ENCODE measurements at regions not wholly inside any gene's neighbourhood (a gene's known extent, or its start where the extent isn't known, plus 50 kb on each side); places are given as distances from the start of the nearest gene placed in this dataset.

DNA sequence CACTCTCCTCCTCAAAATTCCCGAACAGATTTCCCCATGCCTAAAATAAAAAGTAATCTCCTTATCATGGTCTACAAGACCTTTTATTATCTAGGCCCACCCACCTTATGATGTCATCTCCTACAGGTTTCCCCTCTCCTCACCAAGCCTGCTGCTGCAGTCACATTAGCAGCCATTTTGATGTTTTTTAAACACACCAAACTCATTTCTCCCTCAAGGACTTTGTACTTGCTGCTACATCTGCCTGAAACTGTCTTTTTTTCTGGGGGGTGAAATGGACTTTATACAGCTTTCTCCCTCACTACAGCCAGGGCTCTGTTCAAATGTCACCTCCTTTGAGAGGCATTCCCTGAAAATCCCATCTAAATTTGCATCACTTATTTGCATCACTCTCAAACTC is 90.2 kb upstream of the TAB3 start:
- no peaks in the 10 kb centered on the region for H3K4me1 Mint-ChIP-seq
- DNase-seq, result no peak
- intact Hi-C loops (cut with micrococcal nuclease), result loop anchor here (10.0 kb wide), 1 partner anchor 676 kb away; no protein-coding TSS in a partner anchor
- 88% methylated on average over 1 of the region's 1 CpG for WGBS (ENCODE audit: insufficient coverage)
- ChIA-PET POLR2A (no interaction called here), CTCF (no interaction called here)
- ATAC-seq (ENCODE audit: low read depth), result no peak
- TF ChIP-seq CTCF (IDR thresholded peaks at IDR 0.05) (no peak), EZH2 (IDR thresholded peaks at IDR 0.05; ENCODE audit: borderline replicate concordance, insufficient read depth, low read depth, low read length, poor library complexity, severe bottlenecking) (no peak)
- Histone ChIP-seq H3K36me3 (replicated peaks in 1 of 2; ENCODE audit: control extremely low read depth in 1 of 2, control insufficient read depth in 1 of 2, extremely low read depth in 1 of 2, insufficient read depth in 2 of 2, low read length in 1 of 2) (no peaks in the 10 kb centered on the region), H3K4me3 (ENCODE audit: control extremely low read depth in 1 of 5, extremely low read depth in 1 of 5, insufficient read depth in 1 of 5, low read depth in 2 of 5, low read length in 4 of 5) (no peak overlapping the region), H3K27me3 (replicated peaks in 1 of 4; ENCODE audit: control extremely low read depth in 1 of 4, control insufficient read depth in 3 of 4, insufficient read depth in 4 of 4, low read length in 3 of 4) (no peaks in the 10 kb centered on the region), H4K20me1 (ENCODE audit: control insufficient read depth, insufficient read depth, low read length, poor library complexity, severe bottlenecking) (no peaks in the 10 kb centered on the region), H3K4me1 (ENCODE audit: control insufficient read depth in 2 of 2, insufficient read depth in 2 of 2, low read length in 2 of 2) (no peaks in the 10 kb centered on the region), H3K9ac (ENCODE audit: low read length) (no peak overlapping the region), H2AFZ (ENCODE audit: insufficient read depth, low read depth, low read length, poor library complexity, severe bottlenecking) (no peak overlapping the region), H3K4me2 (replicated peaks; ENCODE audit: low read depth, low read length, poor library complexity, severe bottlenecking) (no peak overlapping the region), H3K27ac (ENCODE audit: low read length in 2 of 2) (no peak overlapping the region), H3K9me3 (ENCODE audit: control extremely low read depth in 1 of 3, control insufficient read depth in 2 of 3, insufficient read depth in 1 of 3, low read length in 2 of 3) (no peaks in the 10 kb centered on the region), H3K79me2 (ENCODE audit: control insufficient read depth, insufficient read depth, low read length) (no peaks in the 10 kb centered on the region)
- H3K27ac Mint-ChIP-seq, result no peak overlapping the region
- H3K9me3 Mint-ChIP-seq (ENCODE audit: insufficient read depth), result no peaks in the 10 kb centered on the region
- H3K4me3 Mint-ChIP-seq, result no peak overlapping the region
- peaks cover 24% of the 10 kb centered on the region for H3K27me3 Mint-ChIP-seq

DNA sequence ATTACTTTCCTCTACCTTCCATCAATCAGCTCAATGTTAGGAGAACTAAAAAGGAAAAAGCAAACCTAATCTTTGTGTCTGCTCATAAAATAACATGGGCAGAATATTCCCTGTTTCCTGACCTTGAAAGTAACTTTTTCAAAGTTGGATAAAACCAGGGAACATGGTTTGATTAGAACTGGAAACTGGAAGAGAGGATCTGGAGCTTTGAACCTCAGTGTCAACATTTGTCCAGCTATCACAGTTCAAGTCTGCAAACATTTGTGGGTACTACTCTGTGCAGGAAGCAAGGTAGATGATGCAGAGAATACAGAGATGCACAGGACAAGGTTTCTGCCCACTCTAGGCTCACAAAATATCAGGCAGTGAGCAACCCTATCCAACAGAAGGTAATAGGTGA is 86.4 kb upstream of the TAB3 start:
- H3K27ac ChIP-seq (ENCODE audit: low read length in 2 of 2), result no peak overlapping the region
- H3K9ac ChIP-seq (ENCODE audit: low read length), result no peak overlapping the region
- DNase-seq, result no peak
- H3K4me3 ChIP-seq (ENCODE audit: control extremely low read depth in 1 of 5, extremely low read depth in 1 of 5, insufficient read depth in 1 of 5, low read depth in 2 of 5, low read length in 4 of 5), result no peak overlapping the region
- ChIA-PET POLR2A (no interaction called here), CTCF (no interaction called here)
- H3K9me3 ChIP-seq (ENCODE audit: control extremely low read depth in 1 of 3, control insufficient read depth in 2 of 3, insufficient read depth in 1 of 3, low read length in 2 of 3), result no peaks in the 10 kb centered on the region
- ATAC-seq (ENCODE audit: low read depth), result no peak
- H2AFZ ChIP-seq (ENCODE audit: insufficient read depth, low read depth, low read length, poor library complexity, severe bottlenecking), result no peak overlapping the region
- H3K4me1 ChIP-seq (ENCODE audit: control insufficient read depth in 2 of 2, insufficient read depth in 2 of 2, low read length in 2 of 2), result no peaks in the 10 kb centered on the region
- intact Hi-C loops (cut with micrococcal nuclease), result loop anchor here (10.0 kb wide), 1 partner anchor 679 kb away; no protein-coding TSS in a partner anchor
- Mint-ChIP-seq H3K9me3 (ENCODE audit: insufficient read depth) (no peaks in the 10 kb centered on the region), H3K27ac (no peak overlapping the region), H3K4me3 (no peak overlapping the region), H3K4me1 (peaks cover 6% of the 10 kb centered on the region), H3K27me3 (peaks cover 15% of the 10 kb centered on the region)
- no peak for TF ChIP-seq CTCF (IDR thresholded peaks at IDR 0.05)
- TF ChIP-seq EZH2 (IDR thresholded peaks at IDR 0.05; ENCODE audit: borderline replicate concordance, insufficient read depth, low read depth, low read length, poor library complexity, severe bottlenecking), result no peak
- H3K4me2 ChIP-seq (replicated peaks; ENCODE audit: low read depth, low read length, poor library complexity, severe bottlenecking), result no peak overlapping the region
- H3K27me3 ChIP-seq (replicated peaks in 1 of 4; ENCODE audit: control extremely low read depth in 1 of 4, control insufficient read depth in 3 of 4, insufficient read depth in 4 of 4, low read length in 3 of 4), result no peaks in the 10 kb centered on the region
- H4K20me1 ChIP-seq (ENCODE audit: control insufficient read depth, insufficient read depth, low read length, poor library complexity, severe bottlenecking), result no peaks in the 10 kb centered on the region
- no peaks in the 10 kb centered on the region for H3K79me2 ChIP-seq (ENCODE audit: control insufficient read depth, insufficient read depth, low read length)
- no peaks in the 10 kb centered on the region for H3K36me3 ChIP-seq (replicated peaks in 1 of 2; ENCODE audit: control extremely low read depth in 1 of 2, control insufficient read depth in 1 of 2, extremely low read depth in 1 of 2, insufficient read depth in 2 of 2, low read length in 1 of 2)
